Occipital lobe (tissue), 1 donor: ENCODE measurements at regions not wholly inside any gene's neighbourhood (a gene's known extent, or its start where the extent isn't known, plus 50 kb on each side); places are given as distances from the start of the nearest gene placed in this dataset.

Experiments
- DNase-seq: peaks from one replicate; lab custom pipeline; 2025; lab: John Stamatoyannopoulos, UW

GRCh38 chr4:100970414-100970813 lies 376.9 kb downstream of the PPP3CA start:
- DNase-seq = no peak

- DNase-seq = no peak
These were observed 377.4 kb downstream of the PPP3CA start for GRCh38 chr4:100969925-100970324.

- DNase-seq = no peak
These were observed 379.3 kb downstream of the PPP3CA start for GRCh38 chr4:100968046-100968445.

GRCh38 chr4:100963627-100964026 lies 383.7 kb downstream of the PPP3CA start:
- no peak for DNase-seq

- peak; percentile 19 for DNase-seq
These were observed 384.6 kb downstream of the PPP3CA start for GRCh38 chr4:100962698-100963097.

- DNase-seq = no peak
These were observed 387.1 kb downstream of the PPP3CA start for GRCh38 chr4:100960232-100960631.

- no peak for DNase-seq
These were observed 393.3 kb downstream of the PPP3CA start for GRCh38 chr4:100954046-100954445.

- DNase-seq = no peak
These were observed 393.7 kb downstream of the PPP3CA start for GRCh38 chr4:100953616-100954015.

GRCh38 chr4:100952590-100952989 lies 394.7 kb downstream of the PPP3CA start:
- no peak for DNase-seq

- no peak for DNase-seq
These were observed 397.9 kb downstream of the PPP3CA start for GRCh38 chr4:100949350-100949935.

- no peak for DNase-seq
These were observed 398.4 kb downstream of the PPP3CA start for GRCh38 chr4:100948911-100949310.

- DNase-seq = no peak
These were observed 401.5 kb downstream of the PPP3CA start for GRCh38 chr4:100945789-100946188.

GRCh38 chr4:100938698-100939097 lies 408.6 kb downstream of the PPP3CA start:
- no peak for DNase-seq

GRCh38 chr4:100936661-100937375 lies 410.5 kb downstream of the PPP3CA start:
- no peak for DNase-seq

- DNase-seq = no peak
These were observed 412.2 kb downstream of the PPP3CA start for GRCh38 chr4:100935090-100935489.

- DNase-seq = no peak
These were observed 413.7 kb downstream of the PPP3CA start for GRCh38 chr4:100933628-100934027.

GRCh38 chr4:100929758-100930157 lies 411.9 kb upstream of the EMCN start:
- DNase-seq = no peak

- DNase-seq = no peak
These were observed 411.3 kb upstream of the EMCN start for GRCh38 chr4:100929135-100929534.

- DNase-seq = no peak
These were observed 408.4 kb upstream of the EMCN start for GRCh38 chr4:100926039-100926717.

GRCh38 chr4:100913685-100914084 lies 395.9 kb upstream of the EMCN start:
- DNase-seq = no peak

- DNase-seq = no peak
These were observed 390.7 kb upstream of the EMCN start for GRCh38 chr4:100908540-100908939.
